Limb (tissue), 2 donors: ENCODE measurements at regions not wholly inside any gene's neighbourhood (a gene's known extent, or its start where the extent isn't known, plus 50 kb on each side); places are given as distances from the start of the nearest gene placed in this dataset.

Source experiments
- DNase-seq, 2 donors: peaks; one replicate each; pipeline ENCODE4 v3.0.0-alpha.2; 2016; ENCODE audit errors: extremely low spot score in 2 of 2

GRCh38 chr10:111875725-111876124 is 307.8 kb downstream of the GPAM start:
- DNase-seq = no peak

- no peak for DNase-seq
Measured at GRCh38 chr10:111877258-111877657, 306.3 kb downstream of the GPAM start.

DNA sequence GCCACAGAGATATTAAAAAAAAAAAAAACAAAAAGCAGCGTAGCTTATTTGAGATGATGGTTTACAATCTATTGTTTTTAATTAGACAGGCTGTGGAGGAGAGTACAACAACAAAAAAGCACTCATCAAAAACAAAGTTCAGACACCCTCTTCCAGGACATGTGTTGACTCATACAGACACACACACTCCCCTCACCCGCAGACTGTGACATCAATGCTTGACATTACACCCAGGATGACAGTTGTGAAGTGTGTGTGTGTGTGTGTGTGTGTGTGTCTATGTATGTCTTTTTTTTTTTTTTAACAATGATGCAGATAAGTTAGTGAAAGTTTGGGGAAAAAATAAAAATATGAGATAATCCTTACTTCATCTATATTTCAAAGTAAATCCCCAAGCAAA is 303.6 kb downstream of the GPAM start:
- no peak for DNase-seq

- DNase-seq = no peak
Measured at GRCh38 chr10:111885046-111885445, 298.5 kb downstream of the GPAM start.

GRCh38 chr10:111885919-111886318 is 297.6 kb downstream of the GPAM start:
- DNase-seq = no peak

DNA sequence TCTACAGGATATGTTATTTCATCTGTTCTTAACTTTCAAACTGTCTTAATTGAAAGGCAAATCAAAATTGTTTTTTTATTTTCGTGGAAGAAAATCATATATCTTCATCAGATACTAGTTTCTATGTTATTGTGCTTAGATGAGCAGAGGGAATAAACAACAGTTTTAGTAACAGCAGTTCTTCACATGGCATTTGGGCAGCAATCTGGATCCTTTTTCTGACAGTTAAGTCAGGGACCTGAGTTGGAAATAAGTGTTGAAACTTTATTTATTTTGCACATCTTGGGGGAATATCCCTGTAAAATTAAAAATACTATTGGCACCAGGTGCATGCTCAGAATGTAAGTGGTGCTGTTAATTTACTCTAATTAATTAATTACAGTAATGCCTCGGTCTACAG is 296.3 kb downstream of the GPAM start:
- no peak for DNase-seq

DNA sequence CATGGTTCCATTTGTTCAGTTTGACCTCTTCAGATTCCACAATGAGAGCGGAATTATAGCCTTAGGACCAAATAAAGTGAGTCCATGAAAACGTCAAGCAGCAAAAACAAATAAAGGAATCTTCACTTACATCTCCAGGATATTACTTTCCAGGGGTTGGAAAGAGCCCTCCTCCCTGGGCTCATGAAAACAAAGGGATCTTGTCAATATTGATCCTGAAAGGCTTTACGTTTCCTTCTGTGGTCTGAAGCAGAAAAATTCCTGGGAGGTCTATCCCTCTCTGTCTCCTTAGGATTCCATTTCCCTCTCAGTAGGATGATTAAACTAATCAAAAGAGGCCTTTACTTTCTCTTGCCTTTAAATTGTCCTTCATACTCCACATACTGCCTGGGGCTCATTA is 293.5 kb downstream of the GPAM start:
- no peak for DNase-seq

DNA sequence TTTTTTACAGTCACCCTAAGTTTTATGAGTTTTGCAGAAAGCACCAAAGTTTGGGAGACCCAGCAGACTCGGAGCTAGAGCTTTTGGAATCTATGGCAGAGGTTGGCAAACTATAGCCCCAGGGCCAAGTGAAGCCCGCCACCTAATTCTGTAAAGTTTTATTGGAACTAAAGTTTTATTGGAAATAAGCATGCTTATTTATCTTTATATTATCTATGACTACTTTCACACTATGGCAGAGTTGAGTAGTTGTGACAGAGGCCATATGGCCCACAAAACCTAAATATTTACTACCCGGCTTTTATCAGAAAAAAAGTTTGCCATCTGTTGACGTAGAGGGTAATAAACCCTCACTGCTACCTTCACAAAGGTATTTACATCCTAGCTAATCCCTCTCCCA is 267.6 kb downstream of the GPAM start:
- DNase-seq = no peak

DNA sequence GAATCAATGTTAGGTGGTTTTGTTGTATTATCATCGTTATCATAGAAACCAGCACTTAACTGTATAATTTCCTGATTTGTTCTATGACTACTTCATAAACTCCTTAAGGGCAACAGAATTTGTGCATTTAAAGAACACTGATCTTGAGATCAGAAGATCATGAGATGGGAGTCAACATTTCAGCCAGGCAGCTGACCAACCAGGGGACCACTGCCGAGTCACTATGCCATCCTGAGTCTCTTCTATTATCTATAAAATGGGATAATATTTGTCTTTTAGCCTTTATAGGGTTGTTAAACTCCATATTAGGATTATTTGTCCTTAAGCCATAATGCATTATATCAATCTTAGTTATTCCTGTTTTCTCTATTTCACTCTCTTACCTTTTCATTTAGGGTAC is 261.7 kb downstream of the GPAM start:
- DNase-seq = no peak

- no peak for DNase-seq
Measured at GRCh38 chr10:111923032-111923431, 260.5 kb downstream of the GPAM start.

DNA sequence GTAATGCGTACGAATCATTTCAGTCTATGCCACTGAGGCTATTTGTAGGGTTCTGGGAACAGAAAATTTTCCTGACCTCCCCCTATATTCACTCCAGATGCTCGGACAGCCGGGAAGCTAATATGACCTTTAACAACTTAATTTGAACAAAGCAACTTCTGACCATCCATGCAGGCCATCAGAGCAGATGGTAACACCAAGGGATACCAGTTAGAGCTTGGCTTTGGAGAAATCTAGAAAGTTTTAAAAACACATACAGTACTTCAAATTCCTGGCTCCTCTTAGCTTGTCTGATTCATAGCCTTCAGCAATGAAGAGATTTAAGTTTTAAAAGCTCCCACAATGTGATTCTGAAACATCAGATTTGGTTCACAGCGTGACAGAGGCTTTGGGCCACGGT is 257.3 kb downstream of the GPAM start:
- DNase-seq = no peak

DNA sequence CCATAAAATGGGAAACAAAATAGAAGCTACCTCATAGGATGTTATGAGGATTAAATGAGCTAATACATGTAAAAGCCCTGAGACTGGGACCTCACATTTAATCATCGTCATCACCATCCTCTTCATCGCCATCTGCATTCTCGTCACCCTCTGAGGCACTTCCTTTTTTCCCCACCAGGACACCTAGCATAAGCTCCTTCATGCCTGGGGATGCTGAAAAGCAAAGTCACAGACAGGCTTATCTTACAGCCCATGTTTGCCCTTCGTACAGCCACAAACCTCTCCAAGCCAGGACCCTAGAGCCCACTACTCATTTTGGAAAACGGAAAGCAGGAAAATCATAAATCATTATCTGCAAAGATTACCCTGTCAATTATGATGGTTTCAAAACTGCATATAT is 249.6 kb downstream of the GPAM start:
- no peak for DNase-seq

DNA sequence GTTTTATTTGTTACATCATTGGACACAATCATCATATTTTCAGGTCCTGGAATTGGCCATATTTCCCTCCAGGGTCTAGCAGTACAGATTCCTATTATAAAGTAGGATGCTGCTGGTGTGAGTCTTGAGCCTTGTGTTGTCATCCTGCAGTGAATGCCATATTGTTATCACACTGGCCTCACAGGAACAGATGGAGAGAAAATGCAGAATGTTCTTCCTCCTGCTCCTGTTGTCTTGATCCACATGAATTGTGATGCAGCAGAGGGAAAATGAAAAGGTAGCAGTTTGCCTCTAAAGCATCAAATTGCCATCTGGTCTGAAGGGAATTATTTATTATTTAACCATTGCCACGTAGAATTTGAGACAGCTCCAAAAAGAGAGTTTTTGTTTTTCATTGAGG is 248.6 kb downstream of the GPAM start:
- no peak for DNase-seq

GRCh38 chr10:111936143-111936542 is 247.4 kb downstream of the GPAM start:
- no peak for DNase-seq

DNA sequence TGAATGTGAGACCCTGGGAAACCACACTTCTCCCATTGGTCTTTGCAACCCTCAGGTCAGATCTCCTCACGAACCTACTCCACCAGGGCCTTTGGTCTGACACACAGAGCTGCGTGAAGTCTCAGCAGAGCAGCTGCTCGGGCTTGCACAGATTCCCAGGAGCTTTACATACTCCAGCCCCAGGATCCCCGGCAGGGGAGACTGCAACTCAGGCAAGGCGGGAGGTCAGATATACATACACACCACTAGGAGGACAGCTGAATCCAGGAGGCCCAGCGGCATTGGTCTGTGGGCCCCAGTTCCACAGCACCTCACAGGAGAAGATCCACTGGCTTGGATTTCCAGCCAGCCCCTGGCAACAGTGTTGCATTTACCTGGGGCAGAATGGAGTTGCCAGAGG is 239.2 kb downstream of the GPAM start:
- DNase-seq = no peak

- DNase-seq = no peak
Measured at GRCh38 chr10:111953949-111954348, 229.6 kb downstream of the GPAM start.

DNA sequence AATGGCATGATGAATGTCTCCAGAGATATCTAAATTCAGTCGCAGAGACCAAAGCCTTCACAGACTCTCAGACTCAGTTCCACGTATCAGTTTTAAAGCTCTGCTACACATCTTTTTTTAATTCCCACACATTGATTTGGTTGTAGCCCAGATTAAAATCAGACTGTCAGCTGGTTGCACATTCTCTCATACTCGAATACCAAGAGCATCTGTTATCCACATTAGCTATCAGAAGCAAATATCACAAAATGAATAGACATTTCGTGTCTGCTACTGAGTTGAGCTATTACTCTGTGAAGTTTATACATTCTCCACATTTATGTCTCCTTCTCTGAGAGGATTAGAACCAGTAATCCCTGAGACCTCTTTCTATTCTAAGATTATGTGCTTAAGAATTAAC is 229.2 kb downstream of the GPAM start:
- DNase-seq = peak in 1 of 2 donors; percentile 36

GRCh38 chr10:111956841-111957240 is 226.7 kb downstream of the GPAM start:
- DNase-seq = no peak

DNA sequence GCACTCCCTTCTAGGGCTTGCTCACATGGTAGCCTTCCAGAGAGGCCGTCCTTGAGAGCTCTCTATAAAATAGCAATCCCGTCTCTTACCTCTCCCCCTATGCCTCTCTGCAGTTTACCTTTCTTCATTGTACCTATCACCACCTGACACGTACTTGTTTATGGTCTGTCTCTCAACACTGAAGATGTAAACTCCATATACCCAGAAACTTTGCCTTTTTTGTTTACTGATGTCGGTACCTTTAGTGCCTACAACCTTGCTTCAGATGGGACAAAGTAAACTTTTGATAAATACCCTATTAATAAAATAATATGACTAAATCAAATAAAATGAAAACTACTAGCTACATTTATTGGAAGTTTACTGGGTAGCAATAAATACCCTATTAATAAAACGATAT is 220.6 kb downstream of the GPAM start:
- no peak for DNase-seq

GRCh38 chr10:111967116-111967515 is 216.4 kb downstream of the GPAM start:
- DNase-seq = no peak

DNA sequence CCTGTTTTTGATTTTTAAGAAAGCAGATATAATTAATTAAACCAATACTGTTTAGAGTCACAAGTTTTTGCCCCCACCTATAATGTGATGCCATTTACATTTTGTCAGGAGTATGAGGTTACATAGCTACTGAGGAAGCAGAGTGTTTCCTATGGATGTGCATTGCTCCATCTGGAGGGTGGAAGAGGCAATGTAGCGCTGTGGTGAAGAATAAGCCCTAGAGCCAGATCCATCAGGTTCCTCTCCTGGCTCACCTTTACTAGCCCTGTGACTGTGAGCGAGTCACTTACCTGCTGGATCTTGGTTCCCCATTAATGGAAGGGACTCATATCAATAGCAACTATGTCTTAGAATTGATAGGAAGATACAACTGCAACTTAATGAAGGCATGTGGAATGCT is 216.0 kb downstream of the GPAM start:
- DNase-seq = no peak

DNA sequence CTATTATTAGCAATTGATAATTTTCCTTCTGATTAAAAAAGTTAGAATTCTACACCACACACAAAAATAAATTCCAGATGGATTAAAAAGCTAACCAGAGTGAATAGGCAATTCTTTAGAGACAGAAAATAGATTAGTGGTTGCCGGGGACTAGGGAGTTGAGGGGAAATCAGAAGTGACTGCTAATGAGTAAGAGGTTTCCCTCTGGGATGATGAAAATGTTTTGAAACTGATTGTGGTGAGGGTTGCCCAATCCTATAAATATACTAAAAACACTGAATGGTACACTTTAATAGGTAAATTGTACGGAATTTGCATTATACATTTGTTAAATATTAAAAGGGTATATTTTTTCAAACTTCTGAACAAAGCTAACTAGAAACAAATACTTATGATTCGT is 214.9 kb downstream of the GPAM start:
- no peak for DNase-seq

- no peak for DNase-seq
Measured at GRCh38 chr10:111970111-111970510, 213.5 kb downstream of the GPAM start.

- DNase-seq = no peak
Measured at GRCh38 chr10:111972109-111972508, 211.5 kb downstream of the GPAM start.

DNA sequence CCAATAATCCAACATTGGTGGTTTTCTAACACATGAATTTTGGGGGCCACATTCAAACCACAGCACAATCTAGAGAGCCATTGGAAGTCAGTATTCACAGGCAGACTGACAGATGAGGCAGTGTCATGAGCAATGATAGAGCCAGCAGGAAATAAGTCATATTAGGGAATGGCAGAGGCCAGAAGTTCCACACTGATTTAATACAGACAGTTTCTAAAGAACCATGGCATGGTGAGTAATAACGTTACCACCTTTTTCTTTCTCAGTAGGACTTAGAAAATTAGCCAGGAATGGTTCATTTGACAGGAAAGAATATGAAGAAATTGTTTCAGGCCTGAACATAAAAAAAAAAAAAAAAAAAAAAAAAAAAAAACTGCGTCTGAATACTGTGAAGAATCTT is 210.3 kb downstream of the GPAM start:
- no peak for DNase-seq
